A172 (cell line): ENCODE measurements at regions not wholly inside any gene's neighbourhood (a gene's known extent, or its start where the extent isn't known, plus 50 kb on each side); places are given as distances from the start of the nearest gene placed in this dataset.
"Not testable (repeated sequence)": the region's sequence is repeated elsewhere in the genome, so short reads cannot be mapped to it uniquely, and the experiment has no call there.

Source experiments
- DNase-seq: peaks from one replicate; pipeline ENCODE4 v3.0.0-alpha.2; 2015; ENCODE audit warnings: low spot score

DNA sequence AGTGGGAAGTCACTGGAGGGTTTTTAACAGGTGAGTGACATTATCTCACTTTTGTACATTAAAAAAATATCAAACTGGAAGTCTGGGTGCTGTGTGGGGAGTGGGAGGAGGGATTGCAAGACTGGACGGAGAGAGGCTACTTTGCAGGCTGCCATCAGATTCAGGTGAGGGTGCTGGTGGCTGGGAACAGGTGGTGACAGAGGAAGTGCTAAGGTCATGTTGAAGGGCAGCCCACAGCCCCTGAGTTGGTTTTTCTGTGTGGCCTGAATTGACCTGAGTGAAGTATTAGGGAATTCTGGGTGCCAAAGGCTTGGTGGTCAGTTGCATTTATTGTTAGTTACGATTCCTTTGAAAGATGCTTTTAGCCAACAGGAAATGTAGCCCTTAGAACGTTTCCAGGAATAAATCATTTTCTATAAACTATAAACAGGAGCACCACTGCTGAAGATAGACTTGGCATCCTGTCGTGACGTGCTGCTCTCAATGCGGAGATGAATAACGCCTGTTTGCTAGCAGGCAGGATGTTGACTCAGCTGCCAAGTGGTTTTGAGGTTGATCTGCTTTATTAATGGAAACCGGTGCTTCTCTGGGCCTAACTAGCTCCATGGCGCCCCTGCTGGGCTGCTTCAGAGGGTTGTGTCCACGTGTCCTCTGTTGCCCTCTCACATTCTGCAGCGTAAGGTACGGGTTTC lies 707.5 kb upstream of the TMEM132C start:
- peak; percentile 99 for DNase-seq

DNA sequence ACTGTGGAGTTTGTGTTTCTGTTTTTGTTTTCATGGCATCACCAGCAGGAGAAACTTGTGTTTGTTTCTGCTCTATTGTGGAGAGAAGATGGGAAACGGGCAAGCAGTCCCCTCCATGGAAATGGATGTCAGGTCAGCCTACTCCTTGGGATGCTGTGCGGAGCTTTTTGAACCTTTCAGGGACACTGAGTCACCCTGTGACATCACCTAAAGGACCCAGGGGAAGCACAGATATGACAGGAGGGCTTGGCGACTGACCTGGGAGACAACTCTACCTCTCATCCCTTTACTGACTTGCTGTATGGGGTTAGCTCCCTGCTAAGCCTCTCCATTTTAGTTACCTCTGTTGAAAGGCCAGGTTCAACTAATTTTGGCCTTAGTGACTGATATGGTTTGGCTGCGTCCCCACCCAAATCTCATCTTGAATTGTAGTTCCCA lies 706.9 kb upstream of the TMEM132C start:
- DNase-seq: no peak

DNA sequence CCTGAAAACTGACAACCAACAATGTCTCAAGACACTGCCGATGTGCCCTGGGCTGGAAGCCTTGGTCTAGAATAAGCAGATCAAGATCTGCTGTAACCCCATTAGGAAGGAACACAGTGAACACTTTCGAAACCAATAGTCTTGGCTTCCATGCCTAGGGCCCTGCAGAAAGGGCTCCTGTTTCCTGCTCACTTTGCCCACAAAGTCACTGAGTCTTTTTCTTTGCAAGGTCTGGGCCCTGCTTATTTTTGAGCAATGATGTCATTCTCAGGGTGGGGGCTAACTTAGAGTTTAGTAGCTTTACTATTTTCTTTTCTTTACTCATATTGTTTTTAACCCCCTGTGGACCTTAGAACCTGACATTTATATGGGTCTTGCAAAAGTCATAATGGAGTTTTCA lies 704.2 kb upstream of the TMEM132C start:
- DNase-seq: no peak

DNA sequence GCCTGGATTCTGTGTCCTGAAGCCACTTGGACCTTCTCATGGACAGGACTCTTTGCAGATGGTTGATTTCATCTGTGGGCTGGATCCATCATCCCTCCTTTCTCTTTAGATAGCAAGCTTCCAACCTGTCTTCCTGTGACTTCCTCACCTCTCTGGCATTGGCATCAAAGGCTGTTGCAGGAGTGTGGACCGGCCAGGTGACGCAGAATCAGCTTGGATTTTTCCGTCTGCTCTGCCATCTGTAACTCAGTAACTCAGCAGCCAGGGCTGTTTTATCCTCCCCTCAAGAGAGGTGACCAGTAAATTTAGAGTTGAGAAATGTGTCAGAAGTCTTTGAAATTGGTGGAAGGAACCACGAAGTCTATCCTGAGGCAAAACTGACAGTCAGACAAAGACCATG lies 701.7 kb upstream of the TMEM132C start:
- DNase-seq: no peak

DNA sequence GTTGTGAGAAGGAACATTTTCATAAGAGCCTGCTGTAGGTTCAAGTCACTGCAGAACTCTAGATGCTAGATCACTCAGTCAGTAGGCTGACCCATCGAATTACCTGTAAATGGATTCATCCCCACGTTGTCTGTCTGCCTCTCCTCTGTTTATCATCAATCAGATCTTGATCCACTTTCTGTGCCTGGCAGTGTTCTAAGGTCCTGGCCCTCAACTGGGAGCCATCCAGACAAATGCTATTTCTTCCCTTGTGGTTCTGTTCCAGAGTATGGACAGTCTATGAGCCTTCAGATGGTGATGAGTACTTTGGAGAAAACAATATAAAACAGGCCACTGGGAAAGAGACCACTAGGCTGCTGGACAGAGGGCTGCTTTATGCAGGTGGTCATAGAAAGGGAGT lies 699.4 kb upstream of the TMEM132C start:
- DNase-seq: no peak

DNA sequence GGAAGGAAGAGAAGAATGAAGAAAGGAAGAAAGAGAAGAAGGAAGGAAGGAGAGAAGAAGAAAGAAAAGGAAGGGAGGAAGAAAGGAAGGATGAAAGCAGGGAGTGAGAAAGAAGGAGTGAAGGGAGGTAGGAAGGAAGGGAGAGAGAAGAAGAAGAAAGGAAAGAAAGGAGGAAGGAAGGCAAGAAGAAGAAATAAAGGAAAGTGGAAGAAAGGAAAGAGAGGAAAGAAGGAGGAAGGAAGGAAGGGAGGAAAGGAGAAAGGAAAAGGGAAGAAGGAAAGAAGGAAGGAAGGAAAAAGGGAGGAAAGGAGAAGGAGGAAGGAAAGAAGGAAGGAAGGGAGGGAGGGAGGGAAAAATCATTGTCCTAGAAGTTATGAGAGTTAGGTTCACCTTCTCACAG lies 696.6 kb upstream of the TMEM132C start:
- DNase-seq: no peak

DNA sequence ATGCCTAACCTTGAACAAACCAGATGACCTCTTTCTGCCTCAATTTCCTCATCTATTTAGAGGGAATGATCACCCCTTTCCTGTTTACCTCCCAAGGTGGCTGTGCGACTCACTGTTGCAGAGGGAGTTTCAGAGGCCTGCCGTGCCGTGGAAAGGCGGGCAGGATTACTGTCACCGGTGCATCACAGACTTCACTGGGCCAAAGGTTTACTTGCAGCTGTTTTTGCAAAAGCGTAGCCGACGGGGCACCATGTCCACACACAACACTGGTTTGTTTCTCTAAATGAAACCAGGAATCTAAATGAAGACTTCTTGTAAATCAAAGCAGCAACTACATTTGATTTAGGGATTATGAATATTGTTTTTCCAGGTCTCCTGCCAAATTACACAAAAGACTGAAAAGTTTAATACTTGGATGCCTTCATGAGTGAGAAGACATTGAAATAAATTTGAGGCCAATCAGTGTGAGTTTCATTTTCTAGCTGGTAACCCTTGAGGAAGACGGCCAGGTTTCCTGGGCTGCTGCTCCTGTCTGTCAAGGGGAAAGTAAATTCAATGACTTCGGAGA lies 696.1 kb upstream of the TMEM132C start:
- no peak for DNase-seq

DNA sequence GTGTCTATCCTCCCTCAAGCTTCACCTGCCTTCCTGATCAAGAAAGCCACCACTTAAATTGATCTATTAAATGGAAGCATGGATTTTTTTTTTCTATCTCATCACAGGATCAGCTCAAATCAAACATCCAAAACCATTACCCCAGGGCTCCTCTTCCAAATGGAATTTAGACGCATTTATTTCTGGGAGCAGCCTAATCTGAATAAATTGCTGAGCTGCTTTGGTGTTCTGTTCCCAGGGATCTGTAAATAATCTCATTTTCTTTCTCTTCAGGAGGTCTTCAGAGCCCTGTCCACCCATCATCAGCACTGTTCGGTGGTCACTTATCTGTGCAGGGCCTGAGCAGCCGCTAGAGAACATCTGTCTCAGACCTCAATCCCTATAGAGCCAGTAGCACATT lies 695.4 kb upstream of the TMEM132C start:
- no peak for DNase-seq

DNA sequence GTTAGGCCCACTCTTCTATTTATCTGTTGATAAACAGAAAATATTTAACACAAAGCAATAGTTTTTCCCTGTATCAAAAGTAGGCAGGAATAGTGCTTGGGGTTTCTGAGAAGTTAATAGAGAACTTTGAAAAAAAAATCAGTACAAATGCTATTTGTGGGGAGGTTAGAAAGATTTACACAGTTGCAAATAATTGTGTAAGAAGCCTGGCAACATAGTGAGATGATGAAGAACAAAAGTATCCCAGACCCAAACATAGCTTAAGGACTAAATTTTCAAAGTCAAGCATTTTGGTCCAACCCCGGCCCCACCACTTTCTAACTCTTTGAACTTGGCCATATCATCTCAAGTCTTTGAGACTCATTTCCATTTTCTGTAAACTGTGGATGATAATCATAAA lies 687.5 kb upstream of the TMEM132C start:
- DNase-seq: no peak

DNA sequence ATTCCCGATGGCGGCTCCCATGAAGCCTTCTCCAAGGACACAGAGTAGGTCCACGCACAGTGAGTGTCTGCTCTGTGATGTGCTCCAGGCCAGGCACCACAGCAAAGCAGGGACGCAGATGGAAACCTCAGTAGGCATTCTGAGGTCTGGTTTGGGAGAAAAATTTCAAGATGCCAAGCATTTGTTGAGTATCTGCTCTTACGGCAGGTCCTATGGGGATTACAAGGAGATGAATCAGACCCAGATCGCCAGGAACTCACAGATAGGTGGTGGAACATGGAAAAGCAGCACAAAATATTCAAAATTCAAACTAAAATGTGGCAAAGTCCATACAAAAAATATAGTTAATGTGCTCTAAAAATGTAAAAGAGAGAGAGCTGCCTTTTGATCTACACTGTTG lies 684.9 kb upstream of the TMEM132C start:
- no peak for DNase-seq

DNA sequence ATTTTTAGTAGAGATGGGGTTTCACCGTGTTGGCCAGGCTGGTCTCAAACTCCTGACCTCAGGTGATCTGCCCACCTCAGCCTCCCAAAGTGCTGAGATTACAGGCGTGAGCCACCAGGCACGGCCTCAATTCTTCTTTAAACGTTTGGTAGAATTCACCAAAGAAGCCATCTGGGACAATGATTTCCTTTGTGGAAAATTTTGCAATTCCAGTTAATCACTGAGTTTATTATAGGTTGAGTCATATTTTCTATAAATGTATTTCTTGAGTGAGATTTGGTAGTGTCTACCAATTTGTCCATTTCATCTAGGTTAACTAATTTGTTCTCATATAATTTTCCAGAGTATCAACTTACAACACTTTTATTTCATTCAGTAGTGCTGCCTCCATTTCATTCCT lies 683.9 kb upstream of the TMEM132C start:
- DNase-seq: no peak

DNA sequence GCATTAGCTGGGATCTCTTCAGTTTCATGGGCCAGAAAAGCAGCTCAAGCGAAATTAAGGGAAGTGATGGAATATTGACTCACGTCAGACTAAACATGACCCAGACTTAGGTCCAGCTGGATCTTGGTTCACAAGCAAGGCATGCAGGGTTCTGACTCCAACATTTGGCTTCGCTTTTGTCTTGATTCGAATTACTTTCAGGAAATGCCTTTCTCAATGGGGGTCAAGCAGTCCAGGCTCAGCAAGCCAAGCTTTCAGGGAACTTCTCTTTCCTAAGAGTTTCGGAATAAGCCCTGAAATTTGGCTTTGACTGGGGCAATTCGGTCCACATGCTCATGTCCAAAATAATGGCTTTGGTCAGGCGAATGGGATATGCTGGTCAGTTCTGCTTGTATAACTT lies 678.7 kb upstream of the TMEM132C start:
- DNase-seq: peak; percentile 1

DNA sequence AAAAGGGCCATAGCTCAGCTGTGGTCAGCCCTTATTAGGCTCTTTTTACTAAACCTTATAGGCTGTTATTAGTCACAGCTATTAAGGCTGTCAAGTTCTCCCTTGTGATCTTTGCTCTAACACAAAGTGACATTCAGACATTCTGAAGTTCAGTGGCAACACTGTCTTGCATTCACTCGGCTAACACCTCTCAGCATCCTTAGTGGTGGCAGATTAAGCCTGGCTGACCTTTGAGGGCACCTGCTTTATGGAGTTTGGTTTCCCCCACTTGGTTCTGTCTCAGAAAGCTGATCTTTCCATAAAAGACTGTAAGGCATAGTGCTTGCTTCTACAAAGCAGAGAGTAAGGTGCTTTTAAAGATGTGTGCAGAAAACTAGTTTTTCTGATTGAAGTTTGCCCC lies 677.4 kb upstream of the TMEM132C start:
- no peak for DNase-seq

DNA sequence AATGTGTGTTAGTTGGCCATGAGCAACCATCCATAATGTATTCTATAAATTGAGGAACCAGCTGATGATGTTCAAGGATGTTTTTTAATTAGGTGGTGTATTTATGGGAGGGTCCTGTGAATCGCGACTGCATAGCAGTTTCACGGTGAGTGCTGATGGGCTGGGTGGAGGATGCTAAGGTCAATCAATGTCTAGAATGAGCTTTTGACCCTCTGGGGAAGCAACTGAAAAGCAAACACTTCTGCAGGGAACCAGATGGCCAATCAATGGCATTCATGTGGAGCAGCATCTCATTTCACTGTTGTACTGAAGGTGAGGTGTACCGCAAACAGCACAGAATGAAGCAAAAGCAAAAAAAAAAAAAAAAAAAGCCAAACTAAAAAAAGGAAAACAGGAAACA lies 676.1 kb upstream of the TMEM132C start:
- DNase-seq: no peak

DNA sequence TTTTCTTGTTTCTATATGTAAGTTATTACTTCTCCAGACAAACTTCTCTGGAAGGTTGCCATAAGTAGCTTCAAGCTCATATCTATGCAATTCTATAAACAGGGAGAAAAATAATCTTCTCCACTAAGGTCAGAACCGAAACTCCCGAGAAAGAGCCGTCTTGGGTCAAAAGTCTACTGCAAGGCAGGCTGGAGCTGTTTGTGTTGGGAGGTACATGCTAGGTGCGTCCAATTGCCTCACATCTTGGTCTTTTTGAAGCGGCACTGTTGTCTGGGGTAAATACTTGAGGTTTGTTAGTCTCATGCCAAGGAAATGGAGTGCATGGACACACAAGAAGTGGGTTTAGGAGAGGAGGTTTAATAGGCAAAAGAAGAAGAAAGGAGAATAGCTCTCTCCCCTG lies 674.7 kb upstream of the TMEM132C start:
- no peak for DNase-seq

DNA sequence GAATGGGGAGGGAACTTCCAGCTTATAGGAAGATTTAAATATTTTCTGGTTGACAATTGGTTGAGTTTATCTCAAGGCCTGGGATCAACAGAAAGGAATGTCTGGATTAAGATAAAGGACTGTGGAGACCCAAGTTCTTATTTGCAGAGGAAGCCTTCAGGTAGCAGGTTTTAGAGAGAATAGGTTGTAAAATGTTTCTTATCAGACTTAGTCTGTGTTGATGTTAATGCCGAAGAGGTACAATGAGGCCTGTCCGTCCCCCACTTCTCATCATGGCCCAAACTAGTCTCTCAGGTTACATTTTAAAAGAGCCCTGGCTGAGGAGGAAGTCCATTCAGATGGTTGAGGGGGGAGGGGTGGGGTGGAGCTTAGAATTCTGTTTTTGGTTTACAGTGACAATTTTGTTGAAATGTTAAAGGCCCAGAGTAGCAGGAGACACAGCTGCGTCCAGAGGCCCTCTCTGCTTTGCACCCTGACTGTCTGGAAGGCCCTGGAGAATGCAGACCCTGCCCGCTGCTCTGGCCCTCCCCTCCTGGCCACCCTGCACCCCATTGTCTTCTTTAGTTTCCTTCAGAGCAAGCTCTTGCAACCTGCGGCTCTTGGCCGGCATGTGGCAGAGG lies 672.5 kb upstream of the TMEM132C start:
- no peak for DNase-seq

DNA sequence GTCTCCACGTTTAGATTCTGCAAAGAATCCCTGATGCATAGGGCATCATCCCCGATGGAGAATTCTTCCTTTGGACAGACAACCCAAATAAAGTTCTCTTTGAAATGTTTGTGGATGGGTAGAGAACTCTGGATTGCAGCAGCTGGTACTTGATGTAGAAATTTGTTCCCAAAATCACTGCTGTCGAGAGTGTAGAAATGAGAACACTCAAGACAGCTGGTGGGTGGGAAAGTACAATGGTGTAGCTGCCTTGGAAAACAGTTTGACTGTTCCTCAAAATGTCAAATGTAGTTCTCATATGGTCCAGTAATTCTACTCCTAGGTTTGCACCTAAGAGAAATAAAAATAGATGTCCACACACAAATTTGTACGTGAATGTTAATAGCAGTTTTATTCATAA lies 671.5 kb upstream of the TMEM132C start:
- DNase-seq: no peak

DNA sequence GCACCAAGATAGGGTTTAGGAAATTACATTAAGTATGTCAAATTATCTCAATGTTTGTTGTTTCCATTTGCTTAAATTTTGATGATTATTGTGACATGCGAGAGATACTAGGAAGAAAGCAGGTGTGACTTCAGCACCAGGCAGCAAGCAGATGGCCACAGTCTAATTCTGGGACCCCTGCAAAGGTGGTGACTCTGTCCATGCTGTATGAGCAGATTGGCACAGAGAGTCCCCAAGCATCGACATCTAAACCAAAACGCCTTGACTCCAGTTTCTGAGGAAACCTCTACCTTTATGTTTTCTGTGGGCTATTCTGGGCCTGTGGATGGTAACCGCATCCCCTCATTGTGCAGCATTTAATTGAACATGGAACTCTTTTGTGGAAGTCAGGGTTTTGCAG lies 670.1 kb upstream of the TMEM132C start:
- no peak for DNase-seq

DNA sequence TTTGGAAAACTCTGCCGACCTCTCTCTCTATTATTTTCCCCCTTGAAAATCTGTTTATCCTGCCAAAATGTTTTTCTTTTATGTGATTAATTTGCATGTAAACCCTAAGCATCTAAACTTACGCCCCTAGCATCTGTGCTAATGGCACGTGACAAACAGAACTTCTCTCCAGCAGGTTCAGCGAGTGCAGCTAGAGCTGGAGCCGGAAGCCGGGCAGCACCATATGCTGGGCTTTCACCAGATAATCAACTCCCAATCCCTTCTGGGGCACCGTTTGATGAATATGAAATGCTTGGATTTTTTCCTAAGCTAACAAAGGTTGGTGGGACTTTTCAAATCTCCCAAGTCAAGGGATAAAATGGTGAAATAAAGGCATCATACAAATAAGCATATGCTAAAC lies 667.5 kb upstream of the TMEM132C start:
- DNase-seq: no peak

DNA sequence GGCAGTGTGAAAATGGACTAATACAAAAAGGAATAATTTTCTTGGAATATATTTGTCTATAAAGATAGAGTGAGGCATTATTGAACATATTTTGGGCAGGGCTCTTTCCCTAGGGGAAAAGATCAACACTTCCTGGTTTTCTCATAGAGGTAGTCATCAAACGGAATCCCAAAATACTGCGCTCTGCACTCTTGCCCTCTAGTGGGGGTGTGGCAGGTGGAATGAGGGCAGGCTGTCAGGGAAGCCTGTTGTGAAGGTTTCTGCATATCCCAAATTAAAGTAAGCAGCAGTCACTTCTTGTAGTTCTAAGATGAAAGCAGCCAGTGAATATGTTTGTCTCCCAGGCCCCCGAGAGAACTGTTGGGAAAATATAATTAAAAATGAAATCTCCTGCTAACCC lies 666.8 kb upstream of the TMEM132C start:
- no peak for DNase-seq

DNA sequence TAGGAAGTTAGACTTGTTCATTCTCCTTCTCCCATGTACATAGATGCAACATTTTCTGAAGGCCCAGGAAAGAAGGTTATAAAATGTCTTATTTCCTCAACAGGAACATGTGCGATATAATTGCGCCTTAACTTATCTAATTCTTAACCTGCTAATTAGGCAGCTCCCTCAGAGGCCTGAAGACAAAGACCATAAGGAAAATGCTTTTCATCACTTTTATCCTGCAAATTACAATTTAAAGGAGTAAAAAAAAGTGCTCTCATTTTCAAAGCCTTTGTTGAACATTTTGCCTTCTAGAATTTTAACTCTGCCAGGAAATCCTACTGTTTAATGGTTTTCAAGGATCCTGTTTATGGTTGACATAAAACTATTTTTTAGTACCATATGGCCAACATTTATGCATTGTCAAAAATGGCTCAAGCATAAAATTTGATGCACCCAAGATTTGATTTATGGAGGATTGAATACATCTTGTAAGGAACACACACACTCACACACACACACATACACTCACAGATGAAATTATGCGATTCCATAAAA lies 660.4 kb upstream of the TMEM132C start:
- no peak for DNase-seq

DNA sequence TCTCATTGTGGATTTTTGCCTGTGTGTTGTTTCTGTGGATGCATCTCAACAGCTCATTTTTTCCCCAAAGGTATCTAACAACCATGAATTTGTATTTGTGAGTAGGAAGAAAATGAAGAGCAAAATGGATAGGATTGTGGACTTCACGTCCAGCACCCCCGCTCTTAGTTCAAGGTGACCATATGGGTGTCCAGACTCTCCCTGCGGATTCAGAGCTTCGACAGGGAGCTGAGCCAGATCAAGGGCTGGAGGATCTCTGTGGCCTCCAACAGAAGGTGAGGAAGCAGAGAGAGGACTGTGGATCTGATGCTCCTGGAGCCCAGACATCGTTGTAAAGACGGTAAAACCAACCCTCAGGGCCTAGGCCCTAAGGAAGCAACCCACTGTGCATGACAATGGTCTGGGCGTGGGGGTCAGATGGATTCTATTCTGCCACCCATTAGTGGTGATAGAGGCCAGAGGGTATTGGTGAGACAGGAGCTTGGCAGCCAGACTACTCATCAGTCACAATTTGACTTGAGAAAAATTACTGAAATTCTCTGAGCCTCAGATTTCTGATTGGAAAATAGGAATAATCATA lies 659.7 kb upstream of the TMEM132C start:
- no peak for DNase-seq

DNA sequence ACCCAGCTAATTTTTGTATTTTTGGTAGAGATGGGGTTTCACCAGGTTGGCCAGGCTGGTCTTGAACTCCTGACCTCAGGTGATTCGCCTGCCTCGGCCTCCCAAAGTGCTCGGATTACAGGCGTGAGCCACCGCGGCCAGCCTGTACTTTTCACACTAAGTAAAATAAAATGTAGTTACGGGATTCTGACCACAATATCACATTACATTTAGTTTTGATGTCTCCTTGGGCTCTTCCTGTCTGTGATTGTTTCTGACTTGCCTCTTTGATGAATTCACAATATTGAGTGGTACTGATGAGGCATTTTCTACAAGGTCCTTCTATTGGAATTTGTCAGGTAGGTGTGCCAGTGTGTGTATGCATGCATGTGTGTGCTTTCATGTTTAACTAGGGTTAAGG lies 658.6 kb upstream of the TMEM132C start:
- not testable (repeated sequence) for DNase-seq
